IMR-90 (cell line): ENCODE measurements at regions not wholly inside any gene's neighbourhood (a gene's known extent, or its start where the extent isn't known, plus 50 kb on each side); places are given as distances from the start of the nearest gene placed in this dataset.

Experiments used
- ATAC-seq: fragments of 200-7000 bp; cut with Tn5 transposase; 2 replicates; pipeline ENCODE4 v1.9.1; 2020; ENCODE audit warnings: low read depth, mild to moderate bottlenecking, moderate library complexity
- BruUV-seq: library from RNA; stranded (reverse); fragments of 400-500 nt; replicated peaks from 2 replicates; lab custom pipeline; 2021; lab: Mats Ljungman, UMichigan
- CTCF ChIA-PET: fragments of 300-600 bp; formaldehyde crosslinking; extraction: SDS; loops from one replicate; lab custom pipeline; 2021; ENCODE audit warnings: antibody characterized with exemption; lab: Yijun Ruan, JAX
- POLR2A ChIA-PET: fragments of 300-600 bp; sonication (Branson Sonifier 250); formaldehyde crosslinking; loops from one replicate; lab custom pipeline; 2022; ENCODE audit warnings: antibody characterized with exemption; ENCODE audit not compliant: unreplicated experiment; lab: Charles Lee
- DNase-seq: peaks from one replicate; pipeline ENCODE4 v3.0.0; 2013
- H2AFZ ChIP-seq: replicated peaks from 2 replicates; pipeline ENCODE3; 2013; ENCODE audit warnings: low read length, mild to moderate bottlenecking; ENCODE audit not compliant: poor library complexity
- H2AK5ac ChIP-seq: 2 replicates; pipeline ENCODE4 v1.6.1; 2013; ENCODE audit warnings: low read depth, low read length, inconsistent platforms
- H2AK9ac ChIP-seq: replicated peaks from 2 replicates; pipeline ENCODE3; 2013; ENCODE audit warnings: mild to moderate bottlenecking, low read depth, low read length, moderate library complexity; ENCODE audit not compliant: poor library complexity
- H2BK120ac ChIP-seq: 2 replicates; pipeline ENCODE4 v1.6.1; 2013; ENCODE audit warnings: low read depth, low read length, inconsistent platforms
- H2BK15ac ChIP-seq: 3 replicates; pipeline ENCODE4 v1.6.1; 2013; ENCODE audit warnings: low read depth, low read length, inconsistent platforms
- H2BK20ac ChIP-seq: 2 replicates; pipeline ENCODE4 v1.6.1; 2013; ENCODE audit warnings: low read depth, mild to moderate bottlenecking, inconsistent platforms, low read length, moderate library complexity
- H2BK5ac ChIP-seq: 2 replicates; pipeline ENCODE4 v1.6.1; 2013; ENCODE audit warnings: mild to moderate bottlenecking, low read depth, low read length, inconsistent platforms; ENCODE audit not compliant: poor library complexity, severe bottlenecking
- H3K14ac ChIP-seq: replicated peaks from 2 replicates; pipeline ENCODE4 v1.6.1; 2013; ENCODE audit warnings: low read depth, low read length, inconsistent platforms
- H3K18ac ChIP-seq: 2 replicates; pipeline ENCODE4 v1.6.1; 2013; ENCODE audit warnings: low read depth, low read length, control low read depth
- H3K23ac ChIP-seq: 2 replicates; pipeline ENCODE4 v1.6.1; 2013; ENCODE audit warnings: low read depth, low read length, inconsistent platforms
- H3K27ac ChIP-seq: 2 replicates; pipeline ENCODE4 v1.5.1; 2013; ENCODE audit warnings: mild to moderate bottlenecking, control low read depth, low read length; ENCODE audit not compliant: insufficient read depth
- H3K27me3 ChIP-seq: 2 replicates; pipeline ENCODE4 v1.6.1; 2013; ENCODE audit warnings: low read length; ENCODE audit not compliant: control insufficient read depth, insufficient read depth
- H3K36me3 ChIP-seq: 2 replicates; pipeline ENCODE4 v1.6.1; 2013; ENCODE audit warnings: low read length, mixed read lengths; ENCODE audit not compliant: control insufficient read depth, insufficient read depth
- H3K4ac ChIP-seq: 2 replicates; pipeline ENCODE4 v1.6.1; 2013; ENCODE audit warnings: low read depth, low read length, inconsistent platforms
- H3K4me1 ChIP-seq: 2 replicates; pipeline ENCODE4 v1.6.1; 2013; ENCODE audit warnings: low read length, mixed read lengths; ENCODE audit not compliant: control insufficient read depth, insufficient read depth
- H3K4me2 ChIP-seq: 2 replicates; pipeline ENCODE4 v1.6.1; 2013; ENCODE audit warnings: low read depth, mild to moderate bottlenecking, control low read depth, low read length, moderate library complexity
- H3K4me3 ChIP-seq: 2 replicates; pipeline ENCODE4 v1.5.1; 2013; ENCODE audit warnings: low read depth, mild to moderate bottlenecking, control low read depth, low read length, moderate library complexity; ENCODE audit not compliant: insufficient read depth
- H3K56ac ChIP-seq: 2 replicates; pipeline ENCODE4 v1.6.1; 2013; ENCODE audit warnings: low read length, inconsistent platforms; ENCODE audit not compliant: insufficient read depth; ENCODE audit errors: extremely low read depth
- H3K79me1 ChIP-seq, 2 experiments: 2 replicates each; pipeline ENCODE4 v1.6.1; 2013; ENCODE audit warnings: low read length in 2 of 2, inconsistent platforms in 1 of 2, low read depth in 1 of 2
- H3K9ac ChIP-seq: 2 replicates; pipeline ENCODE4 v1.6.1; 2013; ENCODE audit warnings: low read depth, low read length, control low read depth
- H3K9me1 ChIP-seq: 2 replicates; pipeline ENCODE4 v1.6.1; 2013; ENCODE audit warnings: low read length, inconsistent platforms; ENCODE audit not compliant: insufficient read depth
- H3K9me3 ChIP-seq: 2 replicates; pipeline ENCODE4 v1.6.1; 2013; ENCODE audit warnings: low read length; ENCODE audit not compliant: control insufficient read depth, insufficient read depth
- H4K20me1 ChIP-seq: 2 replicates; pipeline ENCODE4 v1.6.1; 2013; ENCODE audit warnings: low read length, inconsistent platforms; ENCODE audit not compliant: insufficient read depth
- H4K5ac ChIP-seq: 2 replicates; pipeline ENCODE4 v1.6.1; 2013; ENCODE audit warnings: mild to moderate bottlenecking, low read depth, low read length, control low read depth
- H4K8ac ChIP-seq, 2 experiments: 2 replicates each; pipeline ENCODE4 v1.6.1; 2013; ENCODE audit warnings: low read depth in 2 of 2, low read length in 2 of 2, control low read depth in 1 of 2, inconsistent platforms in 1 of 2
- H4K91ac ChIP-seq: 2 replicates; pipeline ENCODE4 v1.6.1; 2013; ENCODE audit warnings: low read depth, low read length, inconsistent platforms; ENCODE audit not compliant: insufficient read depth
- BHLHE40 ChIP-seq: fragments of 150-350 bp; IDR thresholded peaks from 2 replicates; pipeline ENCODE4 v1.6.1; 2016; ENCODE audit warnings: mild to moderate bottlenecking, low read depth, low read length
- RAD21 ChIP-seq: IDR thresholded peaks from 2 replicates; pipeline ENCODE4 v1.6.1; 2012; ENCODE audit warnings: low read length, improper control_type of control experiment
- WGBS, 2 experiments: methylation state at CpG; one replicate each; pipeline versions ENCODE4 v1.1.5 to v1.1.7; 2013; ENCODE audit warnings: missing lambda C conversion rate in 2 of 2; ENCODE audit not compliant: insufficient read length in 1 of 2; ENCODE audit errors: extremely low coverage in 2 of 2; 5-methylcytosine and 5-hydroxymethylcytosine counted together
- dilution Hi-C: fragments of 300-500 bp; cut with HindIII; formaldehyde crosslinking; loops from one replicate; pipeline ENCODE4 v1.14.3; 2018; ENCODE audit warnings: low sequenced_read_pairs; ENCODE audit not compliant: unreplicated experiment
- in situ Hi-C: fragments of 300-500 bp; cut with MboI; formaldehyde crosslinking; loops from 3 replicates; pipeline ENCODE4 v1.14.3; 2019; ENCODE audit warnings: low sequenced_read_pairs, inconsistent platforms, mixed read lengths
- intact Hi-C: fragments of 100-400 bp; cut with micrococcal nuclease; formaldehyde crosslinking; loops from 2 replicates; pipeline ENCODE4 v1.10.0; 2022

- CTCF ChIA-PET = no interaction called here
Observed at GRCh38 chr2:121059651-121060649, 225.1 kb downstream of the TFCP2L1 start.

More at GRCh38 chr2:121059651-121060649, 225.1 kb downstream of the TFCP2L1 start:
- Histone ChIP-seq H3K23ac (no peak overlapping the region), H2AK5ac (no peak overlapping the region), H3K4ac (no peak overlapping the region), H2AK9ac (no peak overlapping the region), H3K4me3 (no peak overlapping the region), H3K18ac (no peak overlapping the region), H2BK5ac (no peak overlapping the region), H4K91ac (no peak overlapping the region), H2AFZ (no peak overlapping the region), H3K36me3 (no peaks in the 10 kb centered on the region), H2BK120ac (no peak overlapping the region), H3K27ac (no peak overlapping the region), H4K20me1 (no peaks in the 10 kb centered on the region), H4K5ac (no peak overlapping the region), H3K4me1 (no peaks in the 10 kb centered on the region), H3K56ac (no peak overlapping the region), H3K9ac (no peak overlapping the region), H3K79me1 (no peaks in the 10 kb centered on the region), H2BK20ac (no peak overlapping the region), H2BK15ac (no peak overlapping the region), H3K9me3 (no peaks in the 10 kb centered on the region), H3K14ac (no peak overlapping the region), H3K27me3 (peaks cover 82% of the 10 kb centered on the region), H3K9me1 (peaks cover under 1% of the 10 kb centered on the region; the same call in 1 of the 2 replicates), H3K4me2 (no peak overlapping the region), H4K8ac (no peak overlapping the region)
- no peak for ATAC-seq
- POLR2A ChIA-PET = no interaction called here
- DNase-seq = no peak
- WGBS, 2 experiments = no CpG with 5 or more reads among the region's 9 CpGs
- no peak for TF ChIP-seq BHLHE40
- TF ChIP-seq RAD21 = no peak
- dilution Hi-C loops (loop anchor here (10.0 kb wide), 1 partner anchor 355 kb away; no protein-coding TSS in a partner anchor), in situ Hi-C loops (no loop called here), intact Hi-C loops (no loop called here)
- no TSS peak for BruUV-seq
